DMS 273 (cell line): ENCODE measurements at regions not wholly inside any gene's neighbourhood (a gene's known extent, or its start where the extent isn't known, plus 50 kb on each side); places are given as distances from the start of the nearest gene placed in this dataset.
"Not testable (repeated sequence)": the region's sequence is repeated elsewhere in the genome, so short reads cannot be mapped to it uniquely, and the experiment has no call there.

Experiments used
- DNase-seq: peaks from one replicate; lab custom pipeline; 2025; ENCODE audit not compliant: unreplicated experiment; lab: John Stamatoyannopoulos, UW

DNA sequence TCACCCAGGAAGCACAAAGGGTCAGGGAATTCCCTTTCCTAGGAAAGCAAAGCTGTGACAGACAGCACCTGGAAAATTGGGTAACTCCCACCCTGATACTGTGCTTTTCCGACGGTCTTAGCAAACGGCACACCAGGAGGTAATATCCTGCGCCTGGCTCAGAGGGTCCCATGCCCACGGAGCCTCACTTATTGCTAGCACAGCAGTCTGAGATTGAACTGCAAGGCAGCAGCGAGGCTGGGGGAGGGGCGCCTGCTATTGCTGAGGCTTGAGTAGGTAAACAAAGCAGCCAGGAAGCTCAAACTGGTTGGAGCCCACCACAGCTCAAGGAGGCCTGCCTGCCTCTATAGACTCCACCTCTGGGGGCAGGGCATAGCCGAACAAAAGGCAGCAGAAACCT lies 1697.1 kb upstream of the C9orf72 start:
- DNase-seq = not testable (repeated sequence)

DNA sequence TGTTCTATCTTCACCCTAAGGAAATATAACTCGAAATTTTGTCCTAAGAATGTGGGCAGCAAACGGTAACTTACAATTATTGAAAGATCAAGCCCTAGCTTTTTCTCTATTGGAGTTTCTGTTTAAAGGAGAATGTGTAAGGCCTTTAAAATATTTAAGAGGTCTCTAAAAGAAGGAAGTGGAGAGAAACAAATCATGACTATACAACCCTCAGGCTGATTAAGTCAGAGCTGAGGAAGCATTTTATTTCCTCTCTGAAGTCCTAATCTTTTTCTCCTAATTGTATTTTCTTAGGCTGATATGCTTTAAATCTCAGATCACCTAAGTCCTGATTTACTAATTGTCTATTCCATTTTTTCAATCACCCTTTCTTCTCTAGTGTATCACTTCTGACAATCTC lies 1708.8 kb upstream of the C9orf72 start:
- no peak for DNase-seq

DNA sequence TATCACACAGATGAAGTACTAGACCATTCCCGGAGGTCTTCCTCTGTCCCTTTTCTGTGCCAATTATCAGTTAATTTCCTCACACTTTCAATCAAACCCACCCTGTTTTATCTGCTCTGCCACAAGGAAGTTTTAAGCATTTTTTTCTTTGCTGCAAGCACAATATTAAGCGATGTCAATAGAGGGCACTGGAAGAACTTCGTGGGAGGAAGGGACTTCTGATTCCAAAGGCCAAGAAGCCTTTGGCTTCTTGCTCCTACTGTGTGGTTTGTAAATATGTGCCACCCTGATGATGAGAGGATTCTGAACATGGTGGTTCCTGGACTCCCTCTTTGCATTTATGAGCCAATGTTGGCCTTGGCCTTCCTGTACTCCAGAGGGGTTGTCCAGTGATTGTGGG lies 1712.5 kb upstream of the C9orf72 start:
- DNase-seq = no peak

DNA sequence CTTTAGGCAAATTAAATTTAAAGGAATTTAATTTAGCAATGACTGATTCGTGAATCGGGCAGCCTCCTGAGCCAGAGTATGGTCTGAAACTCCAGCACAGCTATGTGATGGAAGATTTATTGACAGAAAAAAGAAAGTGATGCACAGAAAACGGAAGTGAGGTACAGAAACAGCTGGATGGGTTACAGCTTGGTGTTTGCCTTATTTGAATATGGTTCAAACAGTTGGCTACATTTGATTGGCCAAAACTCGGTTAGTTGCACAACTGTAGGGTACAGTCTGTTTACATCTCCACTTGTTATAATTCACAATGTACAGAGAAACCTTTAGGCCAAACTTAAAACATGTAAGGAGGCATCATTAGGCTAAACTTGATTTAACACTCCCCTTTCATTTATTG lies 1716.1 kb upstream of the C9orf72 start:
- DNase-seq = no peak

DNA sequence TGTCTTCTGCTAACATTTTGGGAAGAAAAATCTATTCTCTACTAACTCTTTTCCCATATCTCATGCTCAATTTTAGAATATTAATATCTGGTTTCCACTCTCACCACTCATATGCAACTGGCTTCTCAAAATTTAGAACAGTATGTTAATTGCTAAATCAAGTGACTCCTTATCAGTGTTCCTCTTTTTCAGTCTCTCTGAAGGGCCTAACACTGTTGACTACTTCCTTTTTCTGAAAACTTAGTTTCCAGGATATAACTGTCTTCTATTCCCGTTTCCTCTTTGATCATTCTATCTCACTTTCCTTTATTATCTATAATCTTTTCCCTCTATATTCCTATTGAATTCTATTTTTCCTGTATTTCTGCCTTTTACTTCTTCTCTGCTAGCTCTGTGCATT lies 1717.2 kb upstream of the C9orf72 start:
- no peak for DNase-seq

DNA sequence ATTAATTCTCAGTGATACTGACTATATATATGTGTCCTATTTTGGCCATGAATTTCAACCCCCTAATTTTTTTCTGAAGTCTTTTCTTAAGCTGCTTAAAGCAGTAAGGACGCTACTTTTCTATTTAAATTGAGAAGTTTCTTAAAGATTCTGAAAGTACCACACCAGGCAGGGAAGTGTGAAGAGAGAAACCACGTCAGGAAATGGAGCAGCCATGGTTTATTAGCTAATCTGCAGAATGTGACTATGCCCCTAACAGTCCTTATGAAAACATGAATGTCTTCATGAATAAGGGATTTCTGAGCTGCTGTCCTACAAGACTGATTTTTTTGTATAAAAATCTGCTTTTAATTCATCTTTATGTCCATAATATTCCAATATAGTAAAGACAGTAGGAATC lies 1724.3 kb upstream of the C9orf72 start:
- no peak for DNase-seq

DNA sequence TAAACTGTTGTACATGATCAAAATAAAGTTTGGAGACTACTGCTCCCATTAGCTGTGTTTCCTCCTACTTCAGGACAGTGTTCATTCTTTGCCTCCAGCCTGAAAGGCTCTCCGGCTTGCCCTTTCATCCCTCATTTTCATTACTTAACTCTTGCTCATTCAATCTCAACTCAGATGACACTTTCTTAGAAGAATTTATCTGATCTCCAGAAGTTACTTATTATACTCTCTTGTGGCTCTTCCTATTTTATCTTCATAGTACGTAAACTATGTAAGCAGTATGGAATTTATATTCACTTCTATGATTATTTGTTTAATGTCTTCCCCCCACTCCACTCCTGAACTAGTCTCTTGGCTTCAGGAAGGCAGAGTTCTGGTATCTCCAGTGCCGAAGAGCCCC lies 1737.9 kb upstream of the C9orf72 start:
- DNase-seq = no peak

DNA sequence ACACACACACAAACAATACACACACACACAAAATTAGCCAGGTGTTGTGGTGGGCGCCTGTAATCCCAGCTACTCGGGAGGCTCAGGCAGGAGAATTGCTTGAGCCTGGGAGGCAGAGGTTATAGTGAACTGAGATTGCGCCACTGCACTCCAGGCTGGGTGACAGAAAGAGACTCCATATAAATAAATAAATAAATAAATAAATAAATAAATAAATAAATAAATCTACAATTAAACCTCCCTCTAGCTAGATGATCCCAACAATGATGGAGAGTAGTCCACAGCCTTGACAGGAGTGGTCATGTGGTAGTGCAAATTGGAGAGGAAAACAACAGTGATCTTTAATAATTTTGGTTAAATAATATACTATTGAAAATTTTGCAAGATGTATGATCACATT lies 1739.0 kb upstream of the C9orf72 start:
- DNase-seq = no peak

DNA sequence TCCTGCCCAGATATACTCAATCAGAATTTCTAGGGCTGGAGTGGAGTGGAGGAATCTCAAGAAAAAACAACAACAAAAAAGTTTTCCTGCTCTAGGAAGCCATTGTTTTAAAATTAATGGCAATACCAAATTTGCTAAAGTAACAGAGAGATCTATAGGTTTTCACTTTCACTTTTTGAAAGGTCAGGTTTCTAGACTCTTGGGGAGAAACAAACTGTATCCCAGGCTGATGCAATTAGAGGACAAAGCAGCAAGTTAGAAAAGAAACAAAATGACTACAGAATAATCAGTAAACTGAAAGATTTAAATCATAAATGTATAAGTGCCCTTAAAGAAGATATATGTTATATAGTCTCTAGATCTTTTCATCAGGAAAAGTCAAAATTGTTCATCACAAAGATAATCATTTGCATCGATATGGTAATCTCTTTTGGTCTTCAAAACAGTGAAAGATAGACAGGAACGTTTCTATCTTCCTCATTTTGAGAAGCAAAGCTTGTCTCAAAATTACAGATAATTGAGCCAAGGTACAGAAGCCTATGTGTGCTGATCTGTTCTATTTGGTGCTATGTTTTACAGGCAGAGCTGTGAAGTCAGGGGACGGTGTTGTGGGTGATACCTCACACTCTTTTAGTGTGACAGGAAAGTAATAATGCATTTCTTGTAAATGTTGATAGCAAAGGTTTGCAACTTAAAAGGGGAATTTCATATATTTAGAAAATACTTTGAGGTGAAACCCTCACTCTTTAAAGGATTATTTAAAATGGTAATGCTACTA lies 1746.6 kb upstream of the C9orf72 start:
- no peak for DNase-seq

DNA sequence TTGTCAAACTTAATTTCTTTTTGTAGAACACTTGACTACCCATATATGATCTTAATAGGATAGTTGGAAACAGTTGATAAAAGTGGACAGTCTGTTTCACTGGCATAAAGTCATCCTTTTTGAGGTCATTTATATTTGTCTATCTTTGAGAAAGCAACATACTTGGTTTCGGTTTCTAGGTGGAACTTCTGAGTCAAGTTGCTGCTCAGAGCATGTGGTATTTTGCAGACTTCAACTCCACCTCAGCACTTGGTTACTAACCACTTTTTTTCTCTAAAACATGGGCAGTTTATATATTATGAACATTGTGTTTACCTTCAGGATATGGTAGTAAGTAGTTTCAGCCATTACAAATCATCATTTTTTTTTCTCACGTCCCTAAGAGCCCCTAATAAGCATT lies 1749.0 kb upstream of the C9orf72 start:
- no peak for DNase-seq

DNA sequence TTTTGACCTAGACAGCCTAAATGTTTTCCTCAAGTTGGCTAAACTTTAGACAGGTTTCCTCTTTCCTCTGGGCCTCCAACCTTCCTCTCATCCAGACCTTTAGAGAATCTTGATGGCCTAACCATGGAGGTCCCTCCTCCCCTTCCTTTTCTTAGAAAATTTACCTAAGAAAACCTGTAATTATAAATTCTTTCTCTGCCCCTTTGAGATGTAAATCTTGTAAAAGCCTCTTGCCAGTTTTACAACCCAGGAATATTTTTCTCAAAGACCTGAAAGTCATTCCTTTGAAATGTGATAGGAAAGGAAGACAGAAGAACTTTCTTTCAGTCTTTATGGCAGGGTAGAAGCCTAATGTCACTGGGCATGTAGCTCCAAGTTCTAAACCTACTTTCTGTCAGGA lies 1752.6 kb upstream of the C9orf72 start:
- DNase-seq = no peak

DNA sequence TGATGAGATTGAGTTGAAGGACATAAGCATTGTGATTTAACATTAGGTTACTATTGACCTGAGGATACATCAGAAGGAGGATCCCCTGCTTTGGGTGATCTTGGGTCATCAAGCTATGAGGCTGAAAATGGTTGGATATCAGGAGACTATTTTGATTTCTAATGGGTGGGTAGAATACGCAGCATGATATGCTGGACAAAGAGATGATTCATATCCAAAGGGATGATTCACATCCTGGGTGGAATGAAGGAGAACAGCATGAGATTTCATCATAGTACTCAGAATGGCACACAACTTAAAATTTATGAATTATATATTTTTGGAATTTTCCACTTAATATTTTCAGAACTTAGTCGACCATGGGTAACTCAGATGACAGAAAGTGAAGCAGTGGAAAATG lies 1759.5 kb upstream of the C9orf72 start:
- DNase-seq = no peak

DNA sequence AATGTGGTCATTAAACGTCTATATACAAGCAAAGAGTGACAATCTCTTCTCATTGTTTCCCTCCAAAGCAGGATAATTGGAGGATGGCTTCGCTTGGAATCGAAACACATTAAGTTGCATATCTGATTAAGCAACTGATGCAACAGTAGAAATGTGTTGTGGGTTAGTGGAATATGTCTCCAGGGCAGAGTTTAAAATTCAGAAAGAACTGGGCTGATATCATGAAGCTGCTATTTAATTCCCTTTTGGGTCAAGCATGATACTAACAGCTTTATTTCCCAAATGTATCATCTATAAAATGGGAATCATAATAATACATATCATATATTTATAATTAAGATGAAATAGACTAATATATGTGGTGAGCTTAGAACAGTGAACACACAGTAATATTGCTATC lies 1763.0 kb upstream of the C9orf72 start:
- DNase-seq = no peak

DNA sequence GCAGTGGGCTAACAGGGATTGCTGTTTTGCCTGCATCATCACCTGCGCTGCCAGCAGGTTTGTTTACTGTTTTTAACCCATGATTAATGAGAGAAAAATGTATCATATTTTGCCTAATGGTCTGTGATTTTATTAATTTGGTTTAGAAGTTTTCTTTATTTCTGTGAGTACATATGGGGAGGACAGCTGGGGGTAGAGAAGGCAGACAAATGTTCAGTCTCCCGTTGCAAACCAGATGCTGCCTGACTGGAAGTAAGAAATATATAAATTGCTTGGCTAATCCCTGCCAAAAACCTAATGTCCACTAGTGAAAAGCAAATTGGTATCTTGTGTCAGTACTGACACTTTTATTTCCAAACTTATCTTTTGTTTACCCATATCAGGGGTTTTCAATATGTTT lies 1766.1 kb upstream of the C9orf72 start:
- DNase-seq = no peak

DNA sequence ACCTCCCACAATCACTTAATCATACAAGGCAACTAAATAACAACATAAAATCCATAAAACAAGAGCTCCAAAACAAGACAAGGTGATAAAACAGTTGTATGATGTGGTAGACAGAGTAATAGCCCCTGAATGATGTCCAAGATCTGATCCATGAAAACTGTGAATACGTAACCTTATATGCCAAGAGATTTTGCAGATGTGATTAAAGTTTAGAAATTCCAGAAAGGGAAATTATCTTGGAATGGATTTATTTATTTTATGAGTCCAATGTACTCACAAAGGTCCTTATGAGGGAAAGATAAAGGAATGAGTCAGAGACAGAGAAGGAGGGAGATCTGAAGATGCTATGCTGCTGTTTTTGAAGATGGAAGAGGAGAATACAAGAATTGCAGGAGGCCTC lies 1775.7 kb upstream of the C9orf72 start:
- DNase-seq = no peak

DNA sequence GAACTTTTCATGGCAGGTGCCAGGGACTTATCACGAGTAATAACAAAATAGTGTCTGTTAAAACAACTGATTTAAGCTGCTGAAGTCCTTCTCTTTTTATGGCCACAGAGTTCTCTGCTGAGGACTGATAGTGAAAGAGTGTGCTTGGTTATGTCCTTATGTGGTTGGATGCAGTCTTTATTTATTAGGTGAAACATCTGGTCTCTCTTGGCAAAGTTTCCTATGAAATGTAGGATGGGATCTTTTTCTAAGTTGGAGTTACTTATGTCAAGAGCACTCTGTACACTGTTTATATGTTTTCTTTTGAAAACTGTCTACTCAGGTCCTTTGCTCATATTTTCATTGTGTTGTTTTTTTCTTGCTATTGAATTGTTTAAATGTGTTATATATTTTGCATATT lies 1816.1 kb upstream of the C9orf72 start:
- DNase-seq = no peak

DNA sequence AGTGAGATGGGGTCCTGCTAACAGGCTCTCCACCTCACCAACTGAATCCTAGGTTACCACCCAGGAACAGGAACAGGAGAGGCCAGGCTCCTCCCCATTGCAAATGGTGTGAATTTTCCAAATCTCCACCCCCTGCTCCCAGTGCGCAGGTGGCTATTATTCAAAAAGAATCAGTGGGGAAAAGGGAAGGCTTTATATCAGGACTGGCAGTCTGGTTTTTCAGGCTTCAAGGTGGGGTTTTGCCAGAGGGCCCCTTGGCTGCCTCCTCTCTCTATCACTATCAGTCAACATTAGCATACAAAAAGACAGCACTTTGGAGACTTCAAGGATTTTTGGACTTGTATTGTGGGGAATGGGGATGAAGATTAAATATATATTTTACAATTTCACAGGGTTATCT lies 1817.6 kb upstream of the C9orf72 start:
- DNase-seq = no peak

DNA sequence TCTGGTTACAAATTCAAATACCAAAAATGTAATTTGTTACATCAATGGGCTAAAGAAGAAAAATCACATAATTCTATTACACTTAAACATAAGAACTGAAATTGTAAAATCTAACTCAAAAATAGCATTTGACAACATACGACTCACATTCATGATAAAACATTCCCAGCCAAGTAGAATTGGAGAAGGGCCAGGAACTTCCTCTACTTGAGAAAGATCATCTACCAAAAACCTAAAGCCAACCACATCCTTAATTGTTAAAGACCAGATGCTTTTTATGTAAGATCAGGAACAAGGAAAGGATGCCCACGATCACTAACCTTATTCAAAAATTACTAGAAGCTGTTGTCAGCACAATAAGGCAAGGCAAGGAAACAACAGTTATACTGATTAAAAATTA lies 1819.8 kb upstream of the C9orf72 start:
- DNase-seq = no peak

DNA sequence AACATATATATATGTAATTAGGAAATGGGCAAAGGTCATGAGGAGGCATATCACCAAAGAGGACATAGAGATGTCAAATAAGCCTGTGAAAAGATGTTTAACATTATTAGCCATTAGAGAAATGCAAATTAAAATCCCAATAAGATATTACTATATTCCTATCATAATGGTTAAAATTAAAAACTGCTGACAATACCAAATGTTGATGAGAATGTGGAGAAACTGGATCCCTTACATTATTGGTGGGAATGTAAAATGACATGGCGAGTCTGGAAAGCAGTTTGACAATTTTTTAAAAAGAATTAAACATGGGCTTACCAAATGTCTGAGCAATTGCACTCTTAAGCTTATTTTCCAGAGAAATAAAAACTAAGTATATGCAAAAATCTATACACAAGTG lies 1821.6 kb upstream of the C9orf72 start:
- no peak for DNase-seq

DNA sequence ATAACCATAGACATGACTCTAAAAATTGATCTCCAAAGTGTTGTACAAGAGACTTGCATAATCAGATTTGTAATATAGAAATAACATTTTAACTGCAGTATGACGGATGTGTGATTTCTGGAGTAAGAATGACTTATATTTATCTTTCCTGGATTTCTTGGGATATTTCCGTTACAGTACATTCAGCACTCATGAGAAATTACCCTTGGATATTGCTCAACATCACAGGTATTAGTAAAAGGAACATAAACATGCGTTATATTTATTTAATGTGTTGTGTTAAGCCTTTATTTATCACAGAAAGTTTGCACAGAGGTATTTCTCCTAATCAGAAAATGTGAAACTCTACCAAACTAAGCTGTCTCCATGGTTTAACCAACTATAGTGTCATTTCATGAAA lies 1823.9 kb upstream of the C9orf72 start:
- no peak for DNase-seq

DNA sequence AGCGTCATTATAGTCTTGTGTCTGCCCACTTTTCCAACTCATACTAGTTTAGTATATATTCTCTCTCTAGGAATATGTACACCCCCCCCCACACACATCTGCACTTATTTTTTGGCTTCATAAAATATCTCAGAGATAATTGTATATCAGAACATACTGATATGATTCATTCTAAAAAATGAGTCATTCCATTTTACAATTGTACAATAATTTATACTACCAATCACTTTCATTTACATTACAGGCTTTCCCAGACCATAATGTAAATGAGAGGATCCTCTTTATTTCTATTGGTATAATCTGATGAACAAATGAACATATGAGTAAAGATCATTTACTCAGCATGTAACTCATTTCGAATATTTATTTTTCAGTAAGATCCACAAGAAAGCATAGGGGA lies 1842.9 kb upstream of the C9orf72 start:
- DNase-seq = no peak

DNA sequence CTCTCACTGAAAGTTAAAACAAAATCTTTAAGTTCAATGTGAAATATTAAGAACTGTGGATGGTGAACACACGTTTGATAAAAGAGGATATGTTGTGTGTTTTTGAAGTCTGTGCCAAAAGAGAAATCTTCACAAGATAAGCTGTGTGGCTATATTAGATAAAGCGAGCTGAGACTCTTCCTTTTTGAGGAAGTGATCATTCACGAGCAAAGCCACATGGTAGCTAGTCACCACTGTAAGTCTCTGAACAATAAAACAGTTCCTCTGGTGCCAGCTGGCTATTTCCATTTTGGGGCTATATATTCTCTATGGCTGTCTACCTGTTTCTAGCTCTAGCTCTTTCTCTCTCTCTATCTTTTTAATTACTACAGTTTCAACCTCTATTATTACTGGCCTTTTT lies 1849.2 kb upstream of the C9orf72 start:
- no peak for DNase-seq

DNA sequence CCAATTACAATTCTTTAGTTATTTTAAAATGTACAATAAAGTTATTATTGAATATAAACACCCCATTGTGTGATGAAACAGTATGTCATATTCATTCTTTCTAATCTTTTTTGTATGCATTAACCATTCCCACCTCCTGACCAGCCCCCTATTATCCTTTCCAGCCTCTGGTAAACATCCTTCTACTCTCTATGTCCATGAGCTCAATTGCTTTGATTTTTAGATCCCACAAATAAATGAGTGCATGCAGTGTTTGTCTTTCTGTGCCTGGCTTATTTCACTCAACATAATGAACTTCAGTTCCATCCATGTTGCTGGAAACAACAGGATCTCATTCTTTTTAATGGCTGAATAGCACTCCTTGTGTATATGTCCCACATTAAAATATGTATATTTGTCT lies 1858.9 kb upstream of the C9orf72 start:
- DNase-seq = no peak
